Psoas muscle (tissue), 7 donors: ENCODE measurements at regions not wholly inside any gene's neighbourhood (a gene's known extent, or its start where the extent isn't known, plus 50 kb on each side); places are given as distances from the start of the nearest gene placed in this dataset.

Experiments
- ATAC-seq, 4 donors: fragments of 200-7000 bp; cut with Tn5 transposase; one replicate each; pipeline ENCODE4 v1.9.1; 2020; ENCODE audit warnings: moderate library complexity in 3 of 4, mild to moderate bottlenecking in 2 of 4
- DNase-seq, 2 donors: peaks; one replicate each; pipeline ENCODE4 v3.0.0-alpha.2; 2020
- H3K27ac ChIP-seq: fragments of 200-600 bp; one replicate; pipeline ENCODE4 v1.8.0; 2022
- H3K27me3 ChIP-seq, 3 donors: fragments of 200-600 bp in 1 of 3; one replicate each; pipeline versions ENCODE4 v1.6.1 to v1.8.0; 2013 to 2022; ENCODE audit warnings: low read length in 2 of 3, mild to moderate bottlenecking in 2 of 3, moderate library complexity in 1 of 3; ENCODE audit not compliant: insufficient read depth in 3 of 3
- H3K36me3 ChIP-seq, 2 donors: fragments of 200-600 bp in 1 of 2; one replicate each; pipeline versions ENCODE4 v1.6.1 to v1.8.0; 2013 to 2022; ENCODE audit warnings: low read depth in 1 of 2, mild to moderate bottlenecking in 1 of 2, moderate library complexity in 1 of 2; ENCODE audit not compliant: insufficient read depth in 1 of 2
- H3K4me1 ChIP-seq: fragments of 200-600 bp; one replicate; pipeline ENCODE4 v1.8.0; 2022
- H3K4me3 ChIP-seq: fragments of 200-600 bp; one replicate; pipeline ENCODE4 v1.8.0; 2022; ENCODE audit warnings: mild to moderate bottlenecking
- H3K9me3 ChIP-seq: fragments of 200-600 bp; one replicate; pipeline ENCODE4 v1.8.0; 2022
- CTCF ChIP-seq: fragments of 200-600 bp; IDR thresholded peaks from one replicate; pipeline ENCODE4 v1.8.0; 2022; ENCODE audit warnings: antibody characterized with exemption
- WGBS, 3 donors: extraction: QIAGEN DNeasy Blood & Tissue Kit; methylation state at CpG; one replicate each; pipeline versions ENCODE4 v1.1.6 to v1.1.7; 2013; 5-methylcytosine and 5-hydroxymethylcytosine counted together
- intact Hi-C, 2 donors: fragments of 100-400 bp; cut with DNase I; formaldehyde crosslinking; loops; one replicate each; pipeline versions ENCODE4 v1.11.0 to v1.14.2; 2022
- donor health status: healthy with polysubstance abuse.
- donor health status: DM: no; HTN: no; CAD: no; lungs with moderate emphysema.
- donor health status: Bipolar disorder and iron deficiency.
- donor health status: healthy.
- donor health status: DM: yes; HTN: yes; CAD: no.
- donor health status: DM: no; HTN: no; CAD: no.
- donor health status: DM: yes; HTN: yes; CAD: no.

GRCh38 chr1:4550941-4551340 lies 103.5 kb upstream of the AJAP1 start:
- no peaks in the 10 kb centered on the region for H3K36me3 ChIP-seq
- WGBS, 3 donors = 8 to 22% (median 15%) methylated on average over 2 of the region's 2 CpGs
- DNase-seq (no peak), ATAC-seq (no peak)
- H3K9me3 ChIP-seq = no peaks in the 10 kb centered on the region
- no peak overlapping the region for H3K27ac ChIP-seq
- no peaks in the 10 kb centered on the region for H3K4me1 ChIP-seq
- intact Hi-C loops = no loop called here
- no peak for TF ChIP-seq CTCF
- H3K27me3 ChIP-seq = peaks cover 0 to 2% (median 0%) of the 10 kb centered on the region in 3 donors
- H3K4me3 ChIP-seq = no peak overlapping the region

DNA sequence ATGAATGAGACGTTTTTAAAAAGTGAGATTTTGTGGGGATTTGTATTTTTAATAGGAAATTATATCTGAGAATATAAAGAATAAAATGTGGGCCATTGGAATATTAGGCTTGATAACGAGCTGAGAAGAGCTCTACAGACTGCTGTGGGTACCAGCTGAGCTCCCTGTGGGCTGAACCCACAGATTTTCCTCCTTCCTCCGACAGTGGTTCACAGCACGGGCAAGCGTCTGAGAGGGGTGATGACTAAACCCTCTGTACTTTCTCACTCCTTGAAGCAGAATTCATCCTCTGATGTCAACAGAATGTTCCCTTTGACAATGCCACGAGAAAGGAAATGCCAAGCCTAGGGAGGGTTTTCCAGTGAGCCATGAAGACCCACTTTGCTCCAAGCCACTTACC lies 102.7 kb upstream of the AJAP1 start:
- Histone ChIP-seq H3K4me1 (no peaks in the 10 kb centered on the region), H3K27ac (no peak overlapping the region), H3K9me3 (no peaks in the 10 kb centered on the region), H3K36me3 (no peaks in the 10 kb centered on the region), H3K27me3 (peaks cover 0 to 2% (median 0%) of the 10 kb centered on the region in 3 donors), H3K4me3 (no peak overlapping the region)
- 61 to 73% (median 65%) methylated on average over 6 of the region's 6 CpGs for WGBS, 3 donors
- DNase-seq (no peak), ATAC-seq (no peak)
- intact Hi-C loops = no loop called here
- no peak for TF ChIP-seq CTCF

DNA sequence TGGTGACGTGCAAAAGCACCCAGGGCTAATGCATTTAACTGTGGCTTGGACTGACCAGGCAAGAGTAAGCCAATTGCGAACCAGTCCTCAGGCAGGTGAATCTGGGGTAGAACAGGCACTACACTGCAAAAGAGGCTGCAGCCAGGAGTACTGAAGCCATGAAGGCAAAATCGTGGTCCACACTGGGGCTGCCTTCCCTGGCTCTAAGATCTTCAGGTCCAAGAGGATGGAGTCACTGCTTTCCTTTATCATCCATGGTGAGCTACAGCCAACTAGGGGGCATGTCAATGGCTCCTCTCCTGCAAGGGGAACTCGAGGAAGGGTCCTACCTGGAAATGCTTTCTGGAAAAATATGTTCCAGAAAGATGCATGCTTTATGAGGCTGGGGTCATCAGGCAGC lies 100.6 kb upstream of the AJAP1 start:
- no peak for TF ChIP-seq CTCF
- Histone ChIP-seq H3K36me3 (no peaks in the 10 kb centered on the region), H3K9me3 (no peaks in the 10 kb centered on the region), H3K27ac (no peak overlapping the region), H3K4me3 (no peak overlapping the region), H3K4me1 (no peaks in the 10 kb centered on the region), H3K27me3 (peaks cover 0 to 2% (median 0%) of the 10 kb centered on the region in 3 donors)
- ATAC-seq (no peak), DNase-seq (no peak)
- intact Hi-C loops = no loop called here
- 30 to 45% (median 42%) methylated on average over 4 of the region's 4 CpGs for WGBS, 3 donors

- intact Hi-C loops = no loop called here
- H3K4me3 ChIP-seq = no peak overlapping the region
- no peaks in the 10 kb centered on the region for H3K4me1 ChIP-seq
- DNase-seq (no peak), ATAC-seq (no peak)
- H3K36me3 ChIP-seq = no peaks in the 10 kb centered on the region
- H3K27me3 ChIP-seq = peaks cover 0 to 2% (median 0%) of the 10 kb centered on the region in 3 donors
- no peak overlapping the region for H3K27ac ChIP-seq
- TF ChIP-seq CTCF = no peak
- H3K9me3 ChIP-seq = no peaks in the 10 kb centered on the region
- 70 to 77% (median 73%) methylated on average over 12 of the region's 12 CpGs for WGBS, 3 donors
Measured at GRCh38 chr1:4554271-4554865, 100.0 kb upstream of the AJAP1 start.

DNA sequence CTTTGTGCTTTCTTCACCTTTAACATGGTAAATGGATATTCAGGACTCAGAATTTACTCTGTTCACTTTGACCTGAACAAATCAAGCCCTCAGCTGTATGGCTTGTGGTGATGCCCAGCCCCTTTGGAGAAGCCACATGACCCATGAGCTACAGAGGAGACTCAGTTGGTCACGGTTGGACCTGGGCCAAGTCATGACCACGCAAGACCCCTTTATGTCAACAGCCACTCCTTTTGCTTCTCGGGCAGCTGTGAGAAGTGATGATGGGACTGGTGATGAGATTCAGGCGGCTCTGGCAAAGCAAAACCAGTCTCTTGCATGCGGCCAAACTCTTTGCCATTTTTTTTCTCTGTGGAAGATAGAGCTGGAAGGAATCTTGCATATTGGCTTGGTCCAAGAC lies 96.5 kb upstream of the AJAP1 start:
- WGBS, 3 donors = 67 to 69% (median 69%) methylated on average over 5 of the region's 5 CpGs
- TF ChIP-seq CTCF = no peak
- H3K4me3 ChIP-seq = no peak overlapping the region
- no peaks in the 10 kb centered on the region for H3K36me3 ChIP-seq
- ATAC-seq (no peak), DNase-seq (no peak)
- H3K27ac ChIP-seq = no peak overlapping the region
- no peaks in the 10 kb centered on the region for H3K27me3 ChIP-seq
- no peaks in the 10 kb centered on the region for H3K4me1 ChIP-seq
- no peaks in the 10 kb centered on the region for H3K9me3 ChIP-seq
- intact Hi-C loops = no loop called here
